GM21381 (cell line): ENCODE measurements at regions not wholly inside any gene's neighbourhood (a gene's known extent, or its start where the extent isn't known, plus 50 kb on each side); places are given as distances from the start of the nearest gene placed in this dataset.

Experiments
- ATAC-seq: cut with Tn5 transposase; IDR thresholded peaks from one replicate; pipeline ENCODE4 v1.9.1; 2021; ENCODE audit warnings: mild to moderate bottlenecking, moderate library complexity; ENCODE audit not compliant: unreplicated experiment

DNA sequence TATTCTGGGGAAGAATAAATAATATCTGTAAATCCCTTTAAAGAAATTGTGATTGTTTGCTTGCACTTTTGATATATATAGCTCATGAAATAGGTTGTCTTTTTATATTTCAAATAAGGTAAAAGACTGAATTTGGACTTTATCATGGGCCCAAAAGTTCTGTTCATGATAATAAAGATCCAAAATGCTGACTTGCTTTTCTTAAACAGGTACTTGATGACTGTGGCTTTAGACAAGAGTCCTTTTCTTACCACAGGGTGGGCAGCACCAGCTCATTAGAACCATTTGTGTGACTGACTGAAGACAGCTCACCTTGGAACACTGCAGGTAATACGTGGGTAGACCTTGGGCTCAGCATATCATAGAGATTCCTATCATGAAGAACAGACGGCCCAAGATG is 432.6 kb downstream of the ETNK1 start:
- ATAC-seq, result no peak

DNA sequence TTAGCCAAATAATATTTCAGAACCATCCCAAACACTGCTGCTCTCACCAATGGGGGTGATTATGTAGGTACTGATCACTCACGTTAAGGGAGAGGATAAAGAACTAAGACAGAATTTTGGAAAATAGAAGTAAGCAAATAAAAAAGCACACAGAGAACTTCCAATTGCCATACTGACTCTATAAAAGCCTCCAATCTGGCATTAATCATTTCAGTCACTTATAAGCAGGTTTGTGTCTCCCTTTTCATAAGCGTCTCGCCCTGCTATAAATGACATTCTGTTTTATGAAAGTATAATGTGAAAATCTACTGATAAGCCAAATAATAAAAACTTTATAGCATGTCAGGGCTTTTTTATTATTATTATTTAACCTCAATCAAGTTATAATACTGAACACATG is 435.2 kb downstream of the ETNK1 start:
- ATAC-seq, result no peak

DNA sequence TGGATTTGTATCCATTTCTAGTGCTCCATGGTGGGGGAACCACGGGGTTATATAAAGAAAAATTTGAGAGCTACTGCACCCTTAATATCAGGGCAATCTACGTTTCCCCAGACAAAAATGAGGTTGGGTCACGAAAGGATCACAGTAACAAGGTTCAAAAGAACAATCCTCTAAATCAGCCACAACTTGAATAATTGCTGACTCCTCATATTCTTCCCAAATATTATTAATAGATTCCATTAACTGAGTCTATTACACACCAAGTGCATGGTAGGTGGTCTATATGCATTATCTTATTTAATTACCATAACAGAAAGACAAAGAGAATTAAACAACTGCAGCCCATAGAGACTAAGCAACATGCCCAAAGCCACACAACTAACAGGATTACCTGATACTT is 438.2 kb downstream of the ETNK1 start:
- ATAC-seq, result no peak

DNA sequence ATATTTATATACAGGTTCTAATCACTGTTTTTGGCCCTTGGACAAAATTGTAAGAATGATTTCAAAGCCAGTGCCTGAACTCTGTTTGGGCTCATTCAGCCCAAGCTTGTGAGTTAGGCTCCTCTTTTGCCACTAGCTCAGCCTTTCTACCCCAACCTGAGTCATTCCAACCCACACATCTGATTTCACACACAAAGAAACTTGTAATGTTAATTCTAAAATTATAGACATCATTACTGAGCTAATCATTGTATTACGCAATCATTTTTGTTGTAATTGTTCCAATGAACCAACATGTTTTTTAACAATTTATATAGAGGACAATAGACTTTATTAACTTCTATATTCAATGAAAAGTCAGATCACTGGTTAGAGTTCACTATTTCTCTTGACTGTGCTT is 441.1 kb downstream of the ETNK1 start:
- ATAC-seq, result no peak

DNA sequence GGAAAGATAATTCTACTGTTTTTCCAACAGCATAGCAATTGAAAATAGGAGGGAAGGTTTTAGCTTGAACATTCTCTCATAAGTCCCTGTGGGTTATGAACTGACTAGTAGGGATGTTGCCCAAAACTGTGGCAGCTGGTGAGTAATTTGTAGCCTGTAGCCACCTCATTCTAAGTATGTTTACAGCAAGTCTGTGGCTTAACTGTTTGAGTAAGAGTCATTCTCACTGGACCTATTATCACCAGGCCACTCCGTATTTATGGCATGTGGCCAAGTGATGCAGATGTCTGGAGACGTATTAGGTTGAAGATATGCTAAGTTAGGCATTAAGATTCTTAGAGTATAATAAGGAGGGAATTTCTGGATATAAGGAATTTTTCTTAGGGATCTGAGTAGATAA is 458.3 kb downstream of the ETNK1 start:
- peak; percentile 57 for ATAC-seq

DNA sequence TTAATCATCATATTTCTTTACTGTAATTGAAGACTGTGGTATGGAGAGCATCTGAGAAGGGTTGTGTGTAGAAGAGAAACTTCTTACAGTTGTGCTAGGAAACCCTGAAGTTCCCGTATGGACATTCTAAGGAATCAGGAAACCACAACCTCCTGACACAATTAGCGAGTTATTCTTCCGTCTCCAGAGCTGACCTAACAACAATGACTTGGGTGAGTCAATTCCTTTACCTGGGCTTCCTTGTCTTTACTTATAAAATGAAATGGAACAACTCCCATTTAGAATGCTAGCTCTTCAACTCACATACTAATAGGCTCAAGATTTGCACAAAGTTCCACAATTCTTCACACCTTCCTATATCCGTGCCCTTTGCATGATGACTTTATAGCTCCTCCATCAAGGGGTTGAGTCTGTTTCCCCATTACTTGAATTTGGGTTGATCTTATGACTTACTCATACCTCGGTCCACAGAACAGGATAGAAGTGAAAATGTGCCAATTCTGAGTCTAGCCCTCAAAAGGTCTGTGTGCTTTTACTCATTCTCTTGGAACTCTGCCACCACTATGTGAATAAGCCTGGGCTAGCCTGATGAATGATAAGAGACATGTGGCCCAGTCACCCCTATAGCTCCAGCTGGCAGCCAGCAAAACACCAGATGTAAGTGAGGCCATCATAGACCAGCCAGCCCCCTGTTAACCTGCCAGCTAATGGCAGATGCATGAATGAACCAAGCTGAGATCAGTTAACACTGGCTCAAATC is 459.4 kb downstream of the ETNK1 start:
- ATAC-seq, result no peak

DNA sequence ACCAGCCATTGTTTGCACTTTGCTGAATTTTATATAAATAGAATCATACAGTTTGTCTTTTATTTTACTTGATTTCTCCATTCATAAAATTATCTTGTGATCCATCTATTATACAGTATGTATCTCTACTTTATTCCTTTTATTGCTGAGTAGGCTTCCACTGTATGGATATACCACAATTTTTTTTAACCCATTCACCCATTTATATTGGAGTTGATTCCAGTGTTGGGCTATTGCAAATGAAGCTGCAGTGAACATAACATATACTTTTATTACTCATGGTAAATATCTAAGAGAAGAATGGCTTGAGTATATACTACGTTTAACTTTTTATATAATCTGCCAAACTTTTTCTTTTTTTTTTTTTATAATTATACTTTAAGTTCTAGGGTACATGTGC is 463.6 kb downstream of the ETNK1 start:
- ATAC-seq, result no peak

DNA sequence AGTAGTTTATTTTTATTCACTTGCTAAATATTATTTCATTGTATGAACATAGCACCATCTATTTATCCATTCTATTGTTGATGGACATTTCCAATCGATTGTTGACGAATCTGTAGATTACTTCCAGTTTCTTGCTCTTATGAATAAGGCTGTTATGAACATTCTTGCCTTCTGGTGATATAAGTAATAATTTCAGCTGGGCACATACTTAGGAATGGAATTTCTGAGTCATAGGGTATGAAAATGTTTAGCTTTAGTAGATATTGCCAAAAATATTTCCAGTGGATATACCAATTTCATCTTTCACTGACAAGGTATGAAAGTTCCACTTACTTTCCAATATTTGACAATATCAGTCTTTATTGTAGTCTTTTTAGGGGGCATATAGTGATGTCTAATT is 468.5 kb downstream of the ETNK1 start:
- ATAC-seq, result no peak

DNA sequence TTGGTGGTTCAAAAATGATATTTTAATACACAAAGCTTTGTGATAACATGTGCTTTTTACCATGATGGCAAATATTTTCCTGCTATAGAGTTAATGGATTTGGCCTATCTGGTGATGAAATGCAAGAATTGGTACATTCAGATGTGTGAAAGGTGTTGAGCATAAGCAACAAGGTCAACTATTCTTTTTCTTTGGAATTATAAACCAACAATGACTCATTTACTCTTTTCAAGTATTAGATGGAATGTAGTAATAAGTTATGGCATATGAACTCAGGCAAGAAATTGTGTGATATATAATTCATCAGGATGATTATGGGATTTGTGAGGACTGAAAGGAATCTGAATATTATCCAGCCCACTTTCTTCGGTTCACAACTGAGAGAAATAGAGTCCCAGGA is 471.4 kb downstream of the ETNK1 start:
- ATAC-seq, result no peak

DNA sequence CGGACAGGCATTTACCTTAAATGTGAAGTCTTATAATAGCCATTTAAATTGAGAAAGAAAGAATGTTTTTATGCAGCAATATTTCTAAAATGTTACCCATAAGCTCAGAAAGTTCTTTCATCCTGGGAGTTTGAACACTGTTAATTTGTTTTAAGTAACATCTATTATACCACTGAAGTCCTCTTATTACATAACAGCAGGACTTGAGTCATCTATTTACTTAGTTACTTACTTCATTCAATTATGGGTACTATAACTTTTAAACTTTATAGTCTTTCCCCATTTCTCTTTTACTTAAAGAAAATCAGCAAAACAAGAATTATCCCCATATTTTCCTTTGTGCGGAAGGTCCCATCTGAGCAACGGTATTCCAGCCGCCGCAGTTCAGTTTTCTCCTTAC is 473.1 kb downstream of the ETNK1 start:
- no peak for ATAC-seq

DNA sequence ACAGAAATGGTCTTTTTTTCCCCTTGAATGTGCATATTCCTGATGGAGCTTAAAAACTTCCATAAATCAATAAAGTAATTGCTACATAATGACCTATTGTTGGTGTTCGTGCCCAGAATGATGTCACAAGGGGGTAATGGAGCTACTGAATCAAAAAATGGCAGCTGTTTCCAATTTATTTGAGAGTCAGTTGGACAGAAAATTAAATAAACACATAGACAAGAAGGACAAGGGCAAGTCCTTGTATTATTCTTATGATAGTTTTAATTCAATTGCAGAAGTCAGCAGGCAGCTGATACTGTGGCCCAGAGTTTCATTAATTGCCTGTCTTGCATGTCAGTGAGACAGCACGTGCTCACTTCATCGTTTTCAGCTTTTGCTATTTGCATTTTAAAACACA is 473.5 kb downstream of the ETNK1 start:
- no peak for ATAC-seq

DNA sequence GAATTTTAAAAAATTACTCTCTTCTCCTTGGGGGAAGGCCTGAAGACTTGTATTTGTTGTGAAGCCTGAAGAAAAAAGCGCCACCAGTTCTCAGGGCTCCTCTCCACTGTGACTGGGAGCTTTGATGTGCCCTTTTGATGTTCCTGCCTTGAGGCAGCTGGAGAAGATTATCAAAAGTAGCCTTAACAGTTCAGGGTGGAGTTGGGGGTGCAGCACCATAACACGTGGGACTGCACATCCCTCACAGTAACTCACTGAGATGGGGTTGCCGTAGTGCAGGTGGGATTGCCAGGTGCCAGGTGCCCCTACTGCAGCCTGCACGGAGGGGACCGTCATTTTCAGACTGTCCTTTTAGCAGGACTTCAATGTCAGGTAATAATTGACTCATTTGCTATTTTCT is 474.1 kb downstream of the ETNK1 start:
- ATAC-seq, result no peak

DNA sequence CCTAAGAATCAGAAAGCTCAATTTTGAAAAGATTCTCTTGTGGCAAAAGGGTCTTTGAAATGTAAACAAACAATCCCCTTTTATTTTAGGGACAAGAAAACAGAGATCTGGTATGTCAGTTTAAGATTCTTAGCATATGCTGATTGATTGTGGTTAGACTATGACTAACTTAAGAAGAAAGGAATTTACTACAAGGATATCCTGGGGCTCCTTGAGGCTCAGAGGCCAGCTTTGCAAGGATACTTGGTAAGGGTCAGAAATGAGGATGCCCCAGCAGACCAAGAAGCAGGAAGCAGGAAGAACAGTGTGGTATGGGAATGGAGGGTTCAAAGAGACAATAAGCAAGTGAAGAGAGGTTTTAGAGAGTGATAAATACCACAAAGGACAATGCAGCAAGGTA is 474.6 kb downstream of the ETNK1 start:
- no peak for ATAC-seq

DNA sequence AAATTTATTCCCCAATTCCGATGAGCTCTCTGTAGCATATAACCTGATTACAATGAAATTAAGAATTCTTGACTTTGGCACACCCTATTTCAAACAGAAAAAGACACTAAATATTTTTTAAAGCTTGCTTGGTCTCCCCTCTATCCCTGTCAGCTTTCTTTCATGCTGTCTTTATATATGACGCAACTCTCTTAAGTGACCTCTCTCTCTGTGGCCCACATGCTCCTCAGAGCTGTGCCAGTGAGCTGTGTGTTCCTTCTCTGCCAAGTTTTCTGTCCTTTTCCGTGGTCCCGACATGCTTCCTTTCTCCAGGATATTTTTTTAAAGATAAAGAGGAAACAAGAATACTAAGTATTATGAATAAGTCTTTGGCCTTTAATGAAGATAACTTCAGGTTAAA is 484.0 kb downstream of the ETNK1 start:
- ATAC-seq, result no peak

DNA sequence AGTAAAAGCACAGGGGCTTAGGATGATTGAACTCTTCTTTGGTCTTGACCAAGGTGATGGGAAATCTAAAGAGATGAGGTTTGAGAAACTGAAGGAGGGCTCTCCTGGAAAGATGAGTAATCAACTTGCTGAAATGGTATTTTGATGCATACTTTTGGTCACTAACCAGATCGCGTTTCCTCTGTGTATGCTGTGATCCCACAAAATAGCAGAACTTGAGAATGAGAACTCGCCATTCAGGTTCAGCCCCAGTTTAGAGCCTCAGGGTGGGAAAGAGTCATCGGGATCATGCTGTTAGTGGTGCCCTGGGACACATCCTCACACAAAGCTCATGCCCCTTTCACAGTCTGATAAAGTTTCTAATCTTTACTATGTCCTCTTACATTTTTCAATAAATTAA is 488.8 kb downstream of the ETNK1 start:
- no peak for ATAC-seq

DNA sequence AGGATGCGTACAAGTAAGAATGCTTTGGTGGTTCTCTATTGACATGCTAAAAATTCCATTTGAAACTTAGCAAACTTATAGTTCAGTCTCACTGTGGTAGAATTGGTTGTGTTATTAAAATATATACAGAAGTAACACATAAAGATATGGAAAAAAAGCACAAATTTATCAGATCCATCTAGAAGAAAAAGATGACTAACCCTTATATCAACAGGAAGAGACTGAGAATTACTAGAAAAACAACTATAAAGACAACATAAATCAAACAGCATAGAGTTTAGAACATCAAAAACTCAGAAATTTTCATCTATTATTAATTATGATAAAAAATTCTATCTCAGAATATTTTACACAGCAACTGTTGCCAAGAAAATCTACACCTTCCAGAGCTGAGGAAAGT is 491.0 kb downstream of the ETNK1 start:
- no peak for ATAC-seq

DNA sequence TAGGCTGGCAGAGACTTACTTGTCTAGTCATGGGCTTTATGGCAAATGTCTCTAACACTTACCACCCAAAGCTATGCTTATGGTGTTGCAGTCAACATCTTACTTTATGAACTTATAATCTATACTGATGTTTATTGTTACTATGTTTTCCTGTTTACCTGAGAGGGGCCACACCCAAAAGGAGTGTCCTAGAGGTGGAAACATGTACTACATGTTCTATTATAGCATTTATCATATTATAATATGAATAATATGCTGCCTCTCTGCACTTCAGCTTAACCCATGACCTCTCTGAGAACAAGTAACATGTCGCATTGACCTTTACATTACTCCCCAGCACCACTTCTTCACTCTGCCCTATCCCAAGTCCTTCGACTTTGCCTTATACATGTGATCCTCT is 501.8 kb downstream of the ETNK1 start:
- no peak for ATAC-seq

DNA sequence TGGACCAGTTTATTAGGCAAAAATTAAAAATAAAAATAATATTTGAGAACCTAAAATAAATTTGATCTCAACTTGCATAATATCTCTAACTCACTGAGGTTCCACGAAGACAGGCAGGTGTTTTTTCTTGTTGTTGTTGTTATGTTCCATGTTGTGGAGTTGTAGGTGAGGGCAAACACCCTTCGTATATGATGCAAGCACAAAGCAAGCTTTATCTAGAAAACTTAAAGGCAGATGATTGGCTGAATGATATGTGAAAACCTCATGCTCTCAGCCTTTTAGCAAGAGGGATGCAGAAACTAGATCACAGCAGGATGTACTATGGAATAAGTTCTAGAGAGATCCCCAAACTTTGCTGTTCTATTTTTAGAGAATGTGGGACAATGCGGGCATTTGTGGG is 502.7 kb downstream of the ETNK1 start:
- no peak for ATAC-seq

DNA sequence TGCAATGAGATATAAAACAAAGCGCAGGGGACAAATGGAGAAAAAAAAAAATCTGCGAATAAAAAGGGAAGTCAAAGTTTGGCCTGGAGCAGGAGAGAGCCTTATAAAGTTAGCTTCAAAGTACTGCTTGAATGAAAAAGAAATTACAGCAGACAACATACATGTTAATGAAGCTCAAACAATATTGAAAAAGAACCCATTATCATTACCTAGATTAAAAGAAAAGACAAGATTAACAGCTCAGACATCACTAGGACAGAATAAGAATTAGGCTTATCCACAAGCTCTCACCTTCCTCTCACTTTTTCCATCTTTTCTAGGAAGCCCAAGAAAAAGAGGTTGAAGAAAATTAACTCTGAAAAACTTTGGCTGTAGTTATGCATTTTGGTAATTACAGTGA is 503.5 kb downstream of the ETNK1 start:
- ATAC-seq, result no peak

DNA sequence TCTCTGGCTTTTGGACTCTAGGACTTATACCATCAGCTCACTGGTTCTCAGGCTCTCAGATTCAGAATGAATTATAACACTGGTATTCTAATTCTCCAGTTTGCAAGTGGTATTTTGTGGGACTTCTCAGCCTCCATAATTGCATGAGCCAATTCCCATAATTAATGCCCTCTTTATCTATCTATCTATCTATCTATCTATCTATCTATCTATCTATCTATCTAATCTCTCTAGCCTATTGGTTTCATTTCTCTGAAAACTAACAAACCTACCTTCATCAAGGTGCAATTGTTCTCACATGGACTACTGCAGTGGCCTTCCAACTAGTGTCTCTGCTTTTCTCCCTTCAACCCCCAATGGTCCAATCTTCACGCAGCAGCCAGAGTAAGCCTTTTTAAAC is 507.4 kb downstream of the ETNK1 start:
- ATAC-seq, result no peak

DNA sequence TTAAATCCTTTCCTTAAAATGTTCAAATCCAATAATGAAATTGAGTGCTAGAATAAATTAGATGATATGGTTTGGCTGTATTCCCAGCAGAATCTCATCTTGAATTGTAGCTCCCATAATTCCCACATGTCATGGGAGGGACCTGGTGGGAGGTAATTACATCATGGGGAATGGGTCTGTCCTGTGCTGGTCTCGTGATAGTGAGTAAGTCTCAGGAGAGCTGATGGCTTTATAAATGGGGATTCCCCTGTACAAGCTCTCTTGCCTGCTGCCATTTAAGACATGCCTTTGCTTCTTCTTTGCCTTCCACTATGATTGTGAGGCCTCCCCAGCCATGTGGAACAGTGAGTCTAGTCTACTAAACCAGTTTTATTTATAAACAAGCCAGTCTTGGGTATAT is 508.5 kb downstream of the ETNK1 start:
- no peak for ATAC-seq

DNA sequence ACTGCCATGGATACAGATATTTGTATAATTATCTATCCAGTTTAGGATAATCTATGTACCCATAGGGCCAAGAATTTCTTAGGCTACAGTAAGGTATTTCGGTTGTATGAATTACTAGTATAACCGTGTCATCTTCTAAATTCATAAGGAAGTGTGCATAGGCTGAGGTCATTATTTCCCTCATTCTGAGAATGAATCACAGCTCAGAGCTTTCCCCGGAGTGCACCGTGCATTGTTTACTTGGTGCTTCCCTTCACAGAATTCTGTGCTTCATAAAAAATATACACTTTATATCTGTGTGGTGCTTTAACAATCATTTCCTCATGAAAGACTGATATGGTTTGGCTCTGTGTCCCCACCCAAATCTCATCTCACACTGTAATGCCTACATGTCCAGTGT is 514.1 kb downstream of the ETNK1 start:
- ATAC-seq, result no peak

DNA sequence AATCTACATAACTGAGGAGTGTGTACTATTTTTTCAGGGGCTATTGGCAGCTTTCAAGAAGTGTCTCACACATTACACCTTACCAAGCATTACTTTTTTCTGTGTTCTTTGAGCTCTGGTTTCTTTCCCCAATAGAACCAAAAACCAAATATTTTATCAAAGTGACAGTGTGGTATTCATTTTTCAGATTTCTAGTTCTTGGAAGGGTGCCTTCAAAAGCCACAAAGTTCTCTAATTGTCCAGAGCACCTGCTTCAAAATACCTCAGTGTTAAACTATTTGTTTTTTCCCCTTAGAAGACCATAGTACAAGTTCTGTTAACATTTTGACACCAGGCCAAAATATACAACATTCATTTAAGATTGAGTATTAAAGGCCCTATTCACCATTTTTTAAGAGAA is 515.7 kb downstream of the ETNK1 start:
- ATAC-seq, result no peak
